ENCODE measurements at regions not wholly inside any gene's neighbourhood (a gene's known extent, or its start where the extent isn't known, plus 50 kb on each side); places are given as distances from the start of the nearest gene placed in this dataset.

GRCh38 chr2:139746901-139747300 lies 966.7 kb upstream of the NXPH2 start:
- no peak overlapping the region for H2AFZ ChIP-seq (ENCODE audit: low read depth, low read length)
- no peak overlapping the region for H3K27ac ChIP-seq (ENCODE audit: extremely low read depth, low read depth, low read length)
- no TSS peak for BruUV-seq (replicated peaks)
- H3K9me1 ChIP-seq (ENCODE audit: control insufficient read depth, insufficient read depth, low read length): no peaks in the 10 kb centered on the region
- POLR2A ChIA-PET: interaction anchor here (0.6 kb wide), 1 partner anchor 26 kb away, joined by 3 read pairs; no protein-coding TSS in a partner anchor
- intact Hi-C loops (cut with micrococcal nuclease): no loop called here
- no peaks in the 10 kb centered on the region for H4K20me1 ChIP-seq (replicated peaks; ENCODE audit: control insufficient read depth, insufficient read depth, low read length)
- H3K27me3 ChIP-seq (ENCODE audit: control insufficient read depth in 2 of 2, insufficient read depth in 2 of 2, low read length in 2 of 2): no peaks in the 10 kb centered on the region
- TF ChIP-seq LARP7 (IDR thresholded peaks at IDR 0.05) (no peak), FOXP1 (CRISPR knock-in tag; IDR thresholded peaks at IDR 0.05) (no peak), ZNF282 (CRISPR knock-in tag; IDR thresholded peaks at IDR 0.05) (no peak), CBX3 (IDR thresholded peaks at IDR 0.05; ENCODE audit: borderline replicate concordance in 1 of 2, low read length in 2 of 2) (no peak)
- DNase-seq (ENCODE audit: extremely low read depth in 1 of 4, low spot score in 3 of 4): no peak
- H3K4me1 ChIP-seq (replicated peaks in 1 of 2; ENCODE audit: control insufficient read depth in 2 of 2, insufficient read depth in 2 of 2, low read length in 2 of 2): no peaks in the 10 kb centered on the region
- FAIRE-seq: no peak
- CTCF ChIA-PET (ENCODE audit: low intra/inter-chr PET ratio): no interaction called here
- in situ Hi-C loops (cut with MboI): no loop called here
- no peak overlapping the region for H3K4me3 ChIP-seq
- H3K79me2 ChIP-seq (ENCODE audit: control insufficient read depth, insufficient read depth, low read length): no peaks in the 10 kb centered on the region
- H3K36me3 ChIP-seq (ENCODE audit: control insufficient read depth, insufficient read depth, low read length): no peaks in the 10 kb centered on the region
- ATAC-seq: no peak
- no peak overlapping the region for H3K9ac ChIP-seq (ENCODE audit: insufficient read depth in 1 of 2, low read depth in 2 of 2, low read length in 2 of 2)
- no peak overlapping the region for H3K4me2 ChIP-seq (ENCODE audit: insufficient read depth, low read length)
- WGBS (ENCODE audit: insufficient coverage, low coverage, missing lambda C conversion rate): 0% methylated on average over 7 of the region's 11 CpGs
- H3K9me3 ChIP-seq (replicated peaks; ENCODE audit: control insufficient read depth, insufficient read depth, low read depth, low read length): no peaks in the 10 kb centered on the region

GRCh38 chr2:139744273-139744672 lies 964.1 kb upstream of the NXPH2 start:
- BruUV-seq (replicated peaks): no TSS peak
- Histone ChIP-seq H3K9me3 (replicated peaks; ENCODE audit: control insufficient read depth, insufficient read depth, low read depth, low read length) (no peaks in the 10 kb centered on the region), H3K4me3 (no peak overlapping the region), H3K36me3 (ENCODE audit: control insufficient read depth, insufficient read depth, low read length) (no peaks in the 10 kb centered on the region), H2AFZ (ENCODE audit: low read depth, low read length) (no peak overlapping the region), H3K9ac (ENCODE audit: insufficient read depth in 1 of 2, low read depth in 2 of 2, low read length in 2 of 2) (no peak overlapping the region), H3K79me2 (ENCODE audit: control insufficient read depth, insufficient read depth, low read length) (no peaks in the 10 kb centered on the region), H4K20me1 (replicated peaks; ENCODE audit: control insufficient read depth, insufficient read depth, low read length) (no peaks in the 10 kb centered on the region), H3K4me1 (replicated peaks in 1 of 2; ENCODE audit: control insufficient read depth in 2 of 2, insufficient read depth in 2 of 2, low read length in 2 of 2) (no peaks in the 10 kb centered on the region), H3K4me2 (ENCODE audit: insufficient read depth, low read length) (no peak overlapping the region), H3K27me3 (ENCODE audit: control insufficient read depth in 2 of 2, insufficient read depth in 2 of 2, low read length in 2 of 2) (no peaks in the 10 kb centered on the region), H3K27ac (ENCODE audit: extremely low read depth, low read depth, low read length) (no peak overlapping the region), H3K9me1 (ENCODE audit: control insufficient read depth, insufficient read depth, low read length) (no peaks in the 10 kb centered on the region)
- WGBS (ENCODE audit: insufficient coverage, low coverage, missing lambda C conversion rate): 0% methylated on average over 4 of the region's 4 CpGs
- no peak for TF ChIP-seq HNRNPL (IDR thresholded peaks at IDR 0.05; ENCODE audit: low read depth, low read length)
- no peak for TF ChIP-seq DNMT1 (IDR thresholded peaks at IDR 0.05)
- no peak for TF ChIP-seq USF2 (CRISPR knock-in tag; IDR thresholded peaks at IDR 0.05)
- TF ChIP-seq U2AF2 (optimal IDR thresholded peaks at IDR 0.05; ENCODE audit: low read depth, low read length): no peak
- TF ChIP-seq CREB3 (tag; conservative IDR thresholded peaks at IDR 0.05; ENCODE audit: low read depth): no peak
- TF ChIP-seq MLX (CRISPR knock-in tag; conservative IDR thresholded peaks at IDR 0.05): no peak
- DNase-seq (ENCODE audit: extremely low read depth in 1 of 4, low spot score in 3 of 4) (no peak), ATAC-seq (no peak), FAIRE-seq (no peak)
- in situ Hi-C loops (cut with MboI): no loop called here
- CTCF ChIA-PET (ENCODE audit: low intra/inter-chr PET ratio): no interaction called here
- intact Hi-C loops (cut with micrococcal nuclease): no loop called here
- POLR2A ChIA-PET: no interaction called here
